ENCODE measurements at regions not wholly inside any gene's neighbourhood (a gene's known extent, or its start where the extent isn't known, plus 50 kb on each side); places are given as distances from the start of the nearest gene placed in this dataset.

DNA sequence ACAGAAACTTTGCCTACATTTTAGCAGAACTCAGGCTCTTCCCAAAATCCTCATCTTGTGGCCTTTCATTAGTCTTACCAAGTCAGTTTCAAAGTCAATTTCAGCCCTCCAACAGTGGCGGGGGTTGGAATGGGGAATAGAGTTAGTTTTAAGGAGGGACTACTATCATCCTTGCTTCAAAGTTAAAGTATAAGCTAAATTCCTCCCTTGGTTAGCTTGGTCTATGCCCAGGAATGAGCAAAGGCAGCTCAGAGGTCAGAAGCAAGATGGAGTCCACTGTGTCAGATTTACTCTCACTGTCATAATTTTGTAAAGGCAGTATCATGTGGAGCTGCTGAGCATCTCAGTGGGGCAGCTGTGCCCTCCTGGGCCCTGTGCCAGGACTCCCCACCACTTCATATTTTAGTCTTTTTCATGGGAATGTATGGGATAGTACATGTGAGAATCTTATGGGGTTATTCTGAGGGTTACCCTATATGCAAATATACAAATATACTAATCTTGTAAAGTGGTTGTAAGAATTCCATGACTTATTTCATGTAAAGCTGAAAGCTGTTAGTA lies 145.2 kb upstream of the MMADHC start:
- no peak for DNase-seq (ENCODE audit: low read depth)
- no peak overlapping the region for H3K4me3 ChIP-seq (replicated peaks; ENCODE audit: low read depth, low read length)
- TF ChIP-seq, protein P1, sequence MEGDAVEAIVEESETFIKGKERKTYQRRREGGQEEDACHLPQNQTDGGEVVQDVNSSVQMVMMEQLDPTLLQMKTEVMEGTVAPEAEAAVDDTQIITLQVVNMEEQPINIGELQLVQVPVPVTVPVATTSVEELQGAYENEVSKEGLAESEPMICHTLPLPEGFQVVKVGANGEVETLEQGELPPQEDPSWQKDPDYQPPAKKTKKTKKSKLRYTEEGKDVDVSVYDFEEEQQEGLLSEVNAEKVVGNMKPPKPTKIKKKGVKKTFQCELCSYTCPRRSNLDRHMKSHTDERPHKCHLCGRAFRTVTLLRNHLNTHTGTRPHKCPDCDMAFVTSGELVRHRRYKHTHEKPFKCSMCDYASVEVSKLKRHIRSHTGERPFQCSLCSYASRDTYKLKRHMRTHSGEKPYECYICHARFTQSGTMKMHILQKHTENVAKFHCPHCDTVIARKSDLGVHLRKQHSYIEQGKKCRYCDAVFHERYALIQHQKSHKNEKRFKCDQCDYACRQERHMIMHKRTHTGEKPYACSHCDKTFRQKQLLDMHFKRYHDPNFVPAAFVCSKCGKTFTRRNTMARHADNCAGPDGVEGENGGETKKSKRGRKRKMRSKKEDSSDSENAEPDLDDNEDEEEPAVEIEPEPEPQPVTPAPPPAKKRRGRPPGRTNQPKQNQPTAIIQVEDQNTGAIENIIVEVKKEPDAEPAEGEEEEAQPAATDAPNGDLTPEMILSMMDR (IDR thresholded peaks at IDR 0.05; ENCODE audit: low read length, missing control alignments): no peak

DNA sequence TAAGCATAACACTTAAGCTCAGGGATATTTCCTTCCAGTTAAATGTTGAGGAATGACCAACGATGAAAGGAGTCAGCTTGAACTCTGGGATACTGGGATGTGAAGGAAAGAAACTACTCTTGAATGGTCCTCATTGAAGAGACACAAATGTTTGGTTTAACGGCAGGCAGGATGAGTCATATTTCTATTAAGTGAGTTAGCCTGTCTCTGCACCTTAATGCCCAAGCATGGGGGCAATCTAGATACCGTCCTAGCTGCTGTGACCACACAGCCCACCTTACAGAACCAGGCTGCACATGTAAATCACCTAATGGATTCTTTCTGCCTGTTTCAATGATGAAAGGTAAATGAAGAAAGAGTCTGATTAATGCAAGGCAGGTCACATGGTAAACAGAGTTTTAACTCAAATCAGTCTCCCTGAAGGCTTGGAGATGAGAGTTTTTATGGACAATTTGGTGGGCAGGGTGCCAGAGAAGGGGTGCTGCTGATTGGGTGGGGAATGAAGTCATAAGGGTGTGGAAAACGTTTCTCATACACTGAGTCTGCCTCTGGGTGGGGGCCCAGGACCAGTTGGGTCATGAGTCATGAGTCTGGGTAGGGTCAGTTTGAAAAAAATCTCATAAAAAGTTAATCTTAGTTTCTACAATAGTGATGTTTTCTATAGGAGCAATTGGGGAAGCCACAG lies 144.6 kb upstream of the MMADHC start:
- TF ChIP-seq, protein P1 (IDR thresholded peaks at IDR 0.05; ENCODE audit: low read length, missing control alignments): no peak
- DNase-seq (ENCODE audit: low read depth): peak; percentile 56
- H3K4me3 ChIP-seq (replicated peaks; ENCODE audit: low read depth, low read length): no peak overlapping the region

GRCh38 chr2:149731079-149731478 lies 143.5 kb upstream of the MMADHC start:
- TF ChIP-seq, protein P1 (IDR thresholded peaks at IDR 0.05; ENCODE audit: low read length, missing control alignments): no peak
- no peak overlapping the region for H3K4me3 ChIP-seq (replicated peaks; ENCODE audit: low read depth, low read length)
- peak; percentile 84 for DNase-seq (ENCODE audit: low read depth)

GRCh38 chr2:149729586-149729985 lies 142.0 kb upstream of the MMADHC start:
- H3K4me3 ChIP-seq (replicated peaks; ENCODE audit: low read depth, low read length): no peak overlapping the region
- TF ChIP-seq, protein P1 (IDR thresholded peaks at IDR 0.05; ENCODE audit: low read length, missing control alignments): no peak
- DNase-seq (ENCODE audit: low read depth): no peak

DNA sequence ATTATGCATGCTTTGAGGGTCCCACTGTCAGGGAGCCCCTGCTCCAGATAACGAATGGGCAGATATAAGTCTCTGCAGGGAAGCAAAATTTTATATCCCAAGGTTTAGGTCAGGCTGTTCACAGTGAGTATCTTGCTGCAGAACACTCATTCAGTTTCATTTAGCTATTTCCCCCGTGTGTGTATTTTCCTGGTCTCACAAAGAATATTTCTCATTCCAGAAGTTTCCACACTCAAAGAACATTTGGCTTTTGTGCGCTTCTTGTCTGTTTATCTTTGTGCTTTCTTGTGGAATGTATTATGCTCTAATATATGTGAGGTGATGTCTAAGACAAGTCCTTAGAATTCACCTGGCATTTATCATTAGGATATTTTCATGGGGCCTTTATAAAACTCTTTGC lies 140.4 kb upstream of the MMADHC start:
- TF ChIP-seq, protein P1 (IDR thresholded peaks at IDR 0.05; ENCODE audit: low read length, missing control alignments): no peak
- no peak overlapping the region for H3K4me3 ChIP-seq (replicated peaks; ENCODE audit: low read depth, low read length)
- no peak for DNase-seq (ENCODE audit: low read depth)

GRCh38 chr2:149725234-149725633 lies 137.7 kb upstream of the MMADHC start:
- TF ChIP-seq, protein P1 (IDR thresholded peaks at IDR 0.05; ENCODE audit: low read length, missing control alignments): no peak
- H3K4me3 ChIP-seq (replicated peaks; ENCODE audit: low read depth, low read length): no peak overlapping the region
- no peak for DNase-seq (ENCODE audit: low read depth)

- no peak for DNase-seq (ENCODE audit: low read depth)
- TF ChIP-seq, protein P1 (IDR thresholded peaks at IDR 0.05; ENCODE audit: low read length, missing control alignments): no peak
- H3K4me3 ChIP-seq (replicated peaks; ENCODE audit: low read depth, low read length): no peak overlapping the region
Measured at GRCh38 chr2:149724091-149724490, 136.5 kb upstream of the MMADHC start.
